GM18519 (cell line): ENCODE measurements at regions not wholly inside any gene's neighbourhood (a gene's known extent, or its start where the extent isn't known, plus 50 kb on each side); places are given as distances from the start of the nearest gene placed in this dataset.
"Not testable (repeated sequence)": the region's sequence is repeated elsewhere in the genome, so short reads cannot be mapped to it uniquely, and the experiment has no call there.

Experiments
- ATAC-seq: cut with Tn5 transposase; IDR thresholded peaks from one replicate; pipeline ENCODE4 v1.9.1; 2021; ENCODE audit warnings: mild to moderate bottlenecking, moderate library complexity; ENCODE audit not compliant: unreplicated experiment, low FRiP score

- ATAC-seq: no peak
Measured at GRCh38 chr3:107124885-107125284, 252.4 kb upstream of the CCDC54 start.

GRCh38 chr3:107128946-107129345 is 248.3 kb upstream of the CCDC54 start:
- ATAC-seq: no peak

GRCh38 chr3:107130089-107130700 is 247.0 kb upstream of the CCDC54 start:
- ATAC-seq: no peak

- no peak for ATAC-seq
Measured at GRCh38 chr3:107132674-107133073, 244.6 kb upstream of the CCDC54 start.

- ATAC-seq: no peak
Measured at GRCh38 chr3:107133891-107134290, 243.3 kb upstream of the CCDC54 start.

GRCh38 chr3:107142171-107142570 is 235.1 kb upstream of the CCDC54 start:
- ATAC-seq: no peak

- no peak for ATAC-seq
Measured at GRCh38 chr3:107142786-107143575, 234.3 kb upstream of the CCDC54 start.

GRCh38 chr3:107150675-107151074 is 226.6 kb upstream of the CCDC54 start:
- ATAC-seq: no peak

- ATAC-seq: no peak
Measured at GRCh38 chr3:107153981-107154380, 223.3 kb upstream of the CCDC54 start.

- no peak for ATAC-seq
Measured at GRCh38 chr3:107172411-107172810, 204.8 kb upstream of the CCDC54 start.

- no peak for ATAC-seq
Measured at GRCh38 chr3:107184375-107184774, 192.9 kb upstream of the CCDC54 start.

GRCh38 chr3:107188262-107188661 is 189.0 kb upstream of the CCDC54 start:
- ATAC-seq: no peak

GRCh38 chr3:107189158-107189791 is 188.0 kb upstream of the CCDC54 start:
- ATAC-seq: no peak

- no peak for ATAC-seq
Measured at GRCh38 chr3:107193116-107193515, 184.1 kb upstream of the CCDC54 start.

GRCh38 chr3:107198581-107199181 is 178.6 kb upstream of the CCDC54 start:
- ATAC-seq: no peak

- no peak for ATAC-seq
Measured at GRCh38 chr3:107201146-107201545, 176.1 kb upstream of the CCDC54 start.

GRCh38 chr3:107202885-107203284 is 174.4 kb upstream of the CCDC54 start:
- not testable (repeated sequence) for ATAC-seq

- no peak for ATAC-seq
Measured at GRCh38 chr3:107204121-107204520, 173.1 kb upstream of the CCDC54 start.

- no peak for ATAC-seq
Measured at GRCh38 chr3:107205358-107205757, 171.9 kb upstream of the CCDC54 start.

- ATAC-seq: peak; percentile 49
Measured at GRCh38 chr3:107206141-107206540, 171.1 kb upstream of the CCDC54 start.

GRCh38 chr3:107206945-107207344 is 170.3 kb upstream of the CCDC54 start:
- no peak for ATAC-seq
